Heart left ventricle (tissue), 13 donors: ENCODE measurements at regions not wholly inside any gene's neighbourhood (a gene's known extent, or its start where the extent isn't known, plus 50 kb on each side); places are given as distances from the start of the nearest gene placed in this dataset.

Source experiments
- POLR2A ChIP-seq, 2 donors: fragments of 450-650 bp; IDR thresholded peaks; one replicate each; pipeline ENCODE4 v1.6.1; 2017; ENCODE audit warnings: antibody characterized with exemption in 2 of 2, mild to moderate bottlenecking in 2 of 2, moderate library complexity in 2 of 2
- TF ChIP-seq, protein P1 (sequence below), 12 donors: fragments of 200-600 bp; sonication (generic) in 4 of 12; IDR thresholded peaks; one replicate each; pipeline versions ENCODE4 v1.5.0 to v1.8.0; 2018 to 2022; ENCODE audit warnings: antibody characterized with exemption in 12 of 12, mild to moderate bottlenecking in 5 of 12
- donor health status: ischemic (EF 13 %, LVEDD 7.1; RV severe dilation, severe dysfunction).
- donor health status: DM: no; HTN: yes; CAD: no.
- donor health status: DM: no; HTN: no; CAD: no.
- donor health status: ischemic (EF 25% LVEDD 6.9; RV normal size, moderate dysfunction).
- donor health status: ischemic (EF 25% LVEDD 5.7; RV mildly dilated, moderate dysfunction).
- donor health status: ischemic (EF 35%, LVEDD 5.7; RV mildly dilated, moderate dysfunction).
- donor health status: nonischemic (EF 11% LVEDD 7.7; RV severe dilation, severe dysfunction).
- donor health status: DM: yes; HTN: yes; CAD: no.
- donor health status: PGD.
- donor health status: ischemic (EF 29% LVEDD 5.4; RV normal size, mild dysfunction).
- donor health status: nonischemic (EF 23%, LVEDD 6.1; RV moderate dilation, normal function).

GRCh38 chr5:179486596-179487051 is 63.7 kb upstream of the RUFY1 start:
- TF ChIP-seq POLR2A (IDR thresholded peaks at IDR 0.05), result no peak
- TF ChIP-seq, protein P1, sequence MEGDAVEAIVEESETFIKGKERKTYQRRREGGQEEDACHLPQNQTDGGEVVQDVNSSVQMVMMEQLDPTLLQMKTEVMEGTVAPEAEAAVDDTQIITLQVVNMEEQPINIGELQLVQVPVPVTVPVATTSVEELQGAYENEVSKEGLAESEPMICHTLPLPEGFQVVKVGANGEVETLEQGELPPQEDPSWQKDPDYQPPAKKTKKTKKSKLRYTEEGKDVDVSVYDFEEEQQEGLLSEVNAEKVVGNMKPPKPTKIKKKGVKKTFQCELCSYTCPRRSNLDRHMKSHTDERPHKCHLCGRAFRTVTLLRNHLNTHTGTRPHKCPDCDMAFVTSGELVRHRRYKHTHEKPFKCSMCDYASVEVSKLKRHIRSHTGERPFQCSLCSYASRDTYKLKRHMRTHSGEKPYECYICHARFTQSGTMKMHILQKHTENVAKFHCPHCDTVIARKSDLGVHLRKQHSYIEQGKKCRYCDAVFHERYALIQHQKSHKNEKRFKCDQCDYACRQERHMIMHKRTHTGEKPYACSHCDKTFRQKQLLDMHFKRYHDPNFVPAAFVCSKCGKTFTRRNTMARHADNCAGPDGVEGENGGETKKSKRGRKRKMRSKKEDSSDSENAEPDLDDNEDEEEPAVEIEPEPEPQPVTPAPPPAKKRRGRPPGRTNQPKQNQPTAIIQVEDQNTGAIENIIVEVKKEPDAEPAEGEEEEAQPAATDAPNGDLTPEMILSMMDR (IDR thresholded peaks at IDR 0.05), result no peak
